ENCODE measurements at regions not wholly inside any gene's neighbourhood (a gene's known extent, or its start where the extent isn't known, plus 50 kb on each side); places are given as distances from the start of the nearest gene placed in this dataset.

GRCh38 chr12:38998887-38999482, 93.6 kb upstream of the CPNE8 start:
- H3K27me3 ChIP-seq = no peaks in the 10 kb centered on the region
- intact Hi-C loops (cut with DNase I) = no loop called here
- TF ChIP-seq CTCF (IDR thresholded peaks at IDR 0.05) = no peak
- no peaks in the 10 kb centered on the region for H3K9me3 ChIP-seq
- no peak overlapping the region for H3K4me3 ChIP-seq
- no peak overlapping the region for H3K27ac ChIP-seq
- DNase-seq (no peak), ATAC-seq (no peak)
- no peaks in the 10 kb centered on the region for H3K36me3 ChIP-seq
- no peaks in the 10 kb centered on the region for H3K4me1 ChIP-seq

GRCh38 chr12:38995249-38995648, 89.9 kb upstream of the CPNE8 start:
- Histone ChIP-seq H3K4me3 (no peak overlapping the region), H3K4me1 (no peaks in the 10 kb centered on the region), H3K27ac (no peak overlapping the region), H3K9me3 (peaks cover 0 to 10% of the 10 kb centered on the region in 2 donors), H3K27me3 (no peaks in the 10 kb centered on the region), H3K36me3 (no peaks in the 10 kb centered on the region)
- TF ChIP-seq CTCF (IDR thresholded peaks at IDR 0.05) = no peak
- intact Hi-C loops (cut with DNase I) = no loop called here
- ATAC-seq = no peak
- no peak for DNase-seq

GRCh38 chr12:38985961-38986360, 80.6 kb upstream of the CPNE8 start:
- Histone ChIP-seq H3K4me3 (no peak overlapping the region), H3K36me3 (no peaks in the 10 kb centered on the region), H3K4me1 (no peaks in the 10 kb centered on the region), H3K27ac (no peak overlapping the region), H3K9me3 (peaks cover 0 to 42% of the 10 kb centered on the region in 2 donors), H3K27me3 (no peaks in the 10 kb centered on the region)
- intact Hi-C loops (cut with DNase I) = no loop called here
- no peak for ATAC-seq
- DNase-seq = no peak
- TF ChIP-seq CTCF (IDR thresholded peaks at IDR 0.05) = no peak

- intact Hi-C loops (cut with DNase I) = no loop called here
- Histone ChIP-seq H3K36me3 (no peaks in the 10 kb centered on the region), H3K27ac (no peak overlapping the region), H3K27me3 (no peaks in the 10 kb centered on the region), H3K4me1 (no peaks in the 10 kb centered on the region), H3K9me3 (peaks cover 0 to 46% of the 10 kb centered on the region in 2 donors), H3K4me3 (no peak overlapping the region)
- TF ChIP-seq CTCF (IDR thresholded peaks at IDR 0.05) = no peak
- ATAC-seq (no peak), DNase-seq (no peak)
Observed at GRCh38 chr12:38984388-38984787, 79.0 kb upstream of the CPNE8 start.

- Histone ChIP-seq H3K9me3 (peaks cover 0 to 46% of the 10 kb centered on the region in 2 donors), H3K27me3 (no peaks in the 10 kb centered on the region), H3K36me3 (no peaks in the 10 kb centered on the region), H3K4me3 (no peak overlapping the region), H3K27ac (no peak overlapping the region), H3K4me1 (no peaks in the 10 kb centered on the region)
- DNase-seq (no peak), ATAC-seq (no peak)
- intact Hi-C loops (cut with DNase I) = no loop called here
- TF ChIP-seq CTCF (IDR thresholded peaks at IDR 0.05) = no peak
Observed at GRCh38 chr12:38983117-38983571, 77.8 kb upstream of the CPNE8 start.
